Parathyroid adenoma (tissue), 2 donors: ENCODE measurements at regions not wholly inside any gene's neighbourhood (a gene's known extent, or its start where the extent isn't known, plus 50 kb on each side); places are given as distances from the start of the nearest gene placed in this dataset.

Experiments
- H2AFZ ChIP-seq: fragments of 300-600 bp; sonication (generic); one replicate; pipeline ENCODE4 v1.7.0; 2017; ENCODE audit warnings: antibody characterized with exemption, mild to moderate bottlenecking
- H3K27ac ChIP-seq: fragments of 300-600 bp; sonication (generic); one replicate; pipeline ENCODE4 v1.7.0; 2017
- H3K27me3 ChIP-seq: fragments of 300-600 bp; sonication (generic); one replicate; pipeline ENCODE4 v1.7.0; 2017; ENCODE audit warnings: low read length; ENCODE audit not compliant: control insufficient read depth, insufficient read depth
- H3K36me3 ChIP-seq: fragments of 300-600 bp; sonication (generic); one replicate; pipeline ENCODE4 v1.7.0; 2017; ENCODE audit warnings: low read length; ENCODE audit not compliant: control insufficient read depth, insufficient read depth
- H3K4me1 ChIP-seq: fragments of 300-600 bp; sonication (generic); one replicate; pipeline ENCODE4 v1.7.0; 2017; ENCODE audit warnings: control low read depth
- H3K4me2 ChIP-seq: fragments of 300-600 bp; sonication (generic); one replicate; pipeline ENCODE4 v1.7.0; 2017; ENCODE audit warnings: low read length
- H3K4me3 ChIP-seq: fragments of 300-600 bp; sonication (generic); one replicate; pipeline ENCODE4 v1.7.0; 2017; ENCODE audit warnings: low read depth, low read length
- H3K79me2 ChIP-seq: fragments of 300-600 bp; sonication (generic); one replicate; pipeline ENCODE4 v1.7.0; 2017; ENCODE audit warnings: control low read depth
- H3K9ac ChIP-seq: fragments of 300-600 bp; sonication (generic); one replicate; pipeline ENCODE4 v1.7.0; 2017; ENCODE audit warnings: mild to moderate bottlenecking
- H3K9me3 ChIP-seq: fragments of 300-600 bp; sonication (generic); one replicate; pipeline ENCODE4 v1.7.0; 2017; ENCODE audit warnings: low read length; ENCODE audit not compliant: control insufficient read depth
- CTCF ChIP-seq: fragments of 300-600 bp; sonication (generic); IDR thresholded peaks from one replicate; pipeline ENCODE4 v1.7.0; 2017; ENCODE audit warnings: antibody characterized with exemption, mild to moderate bottlenecking
- donor health status: primary hyperparathyroidism.

- H3K36me3 ChIP-seq = no peaks in the 10 kb centered on the region
- TF ChIP-seq CTCF = no peak
These were observed 358.9 kb downstream of the CTTN start for GRCh38 chr11:70757241-70757640.

DNA sequence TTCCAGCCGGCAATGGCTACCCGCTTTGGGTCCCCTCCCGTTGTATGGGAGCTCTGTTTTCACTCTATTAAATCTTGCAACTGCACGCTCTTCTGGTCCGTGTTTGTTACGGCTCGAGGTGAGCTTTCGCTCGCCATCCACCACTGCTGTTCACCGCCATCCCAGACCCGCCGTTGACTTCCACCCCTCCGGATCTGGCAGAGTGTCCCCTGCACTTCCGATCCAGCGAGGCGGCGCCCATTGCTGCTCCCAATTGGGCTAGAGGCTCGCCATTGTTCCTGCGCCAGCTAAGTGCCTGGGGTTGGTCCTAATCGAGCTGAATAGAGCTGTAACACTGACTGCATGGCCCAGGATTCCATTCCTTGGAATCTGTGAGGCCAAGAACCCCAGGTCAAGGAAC, 359.9 kb downstream of the CTTN start:
- no peak for TF ChIP-seq CTCF
- no peak overlapping the region for H3K4me2 ChIP-seq
- no peak overlapping the region for H3K9ac ChIP-seq
- no peaks in the 10 kb centered on the region for H3K27me3 ChIP-seq
- H3K36me3 ChIP-seq = no peaks in the 10 kb centered on the region
- no peak overlapping the region for H3K27ac ChIP-seq
- no peak overlapping the region for H2AFZ ChIP-seq
- H3K4me1 ChIP-seq = no peaks in the 10 kb centered on the region
- no peaks in the 10 kb centered on the region for H3K9me3 ChIP-seq
- H3K79me2 ChIP-seq = no peaks in the 10 kb centered on the region
- H3K4me3 ChIP-seq = no peak overlapping the region

More at GRCh38 chr11:70757241-70757640, 358.9 kb downstream of the CTTN start:
- Histone ChIP-seq H3K79me2 (no peaks in the 10 kb centered on the region), H3K4me1 (no peaks in the 10 kb centered on the region), H3K9me3 (no peaks in the 10 kb centered on the region), H3K4me3 (no peak overlapping the region), H3K27me3 (no peaks in the 10 kb centered on the region), H3K4me2 (no peak overlapping the region), H3K27ac (no peak overlapping the region), H2AFZ (no peak overlapping the region), H3K9ac (no peak overlapping the region)

DNA sequence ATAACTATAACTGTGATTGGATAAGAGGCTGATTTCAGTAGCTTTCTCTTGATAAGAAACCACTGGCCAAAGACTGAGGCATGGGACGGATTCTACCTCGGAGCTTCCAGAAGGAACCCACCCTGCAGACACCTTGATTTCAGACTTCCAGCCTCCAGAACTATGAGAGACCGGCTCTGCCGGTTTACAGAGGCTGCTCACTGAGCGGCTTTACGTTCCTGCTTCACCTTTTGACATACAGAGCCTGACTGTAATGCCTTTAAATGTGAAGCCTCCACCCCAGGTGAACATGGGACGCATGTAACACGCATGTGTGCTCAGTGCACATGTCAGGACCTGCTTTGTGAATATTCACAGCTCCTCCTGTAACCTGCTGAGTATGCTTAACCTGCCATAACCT, 361.5 kb downstream of the CTTN start:
- Histone ChIP-seq H3K27ac (no peak overlapping the region), H3K9ac (no peak overlapping the region), H2AFZ (no peak overlapping the region), H3K27me3 (no peaks in the 10 kb centered on the region), H3K79me2 (no peaks in the 10 kb centered on the region), H3K9me3 (no peaks in the 10 kb centered on the region), H3K4me1 (no peaks in the 10 kb centered on the region), H3K36me3 (no peaks in the 10 kb centered on the region), H3K4me2 (no peak overlapping the region), H3K4me3 (no peak overlapping the region)
- TF ChIP-seq CTCF = no peak

DNA sequence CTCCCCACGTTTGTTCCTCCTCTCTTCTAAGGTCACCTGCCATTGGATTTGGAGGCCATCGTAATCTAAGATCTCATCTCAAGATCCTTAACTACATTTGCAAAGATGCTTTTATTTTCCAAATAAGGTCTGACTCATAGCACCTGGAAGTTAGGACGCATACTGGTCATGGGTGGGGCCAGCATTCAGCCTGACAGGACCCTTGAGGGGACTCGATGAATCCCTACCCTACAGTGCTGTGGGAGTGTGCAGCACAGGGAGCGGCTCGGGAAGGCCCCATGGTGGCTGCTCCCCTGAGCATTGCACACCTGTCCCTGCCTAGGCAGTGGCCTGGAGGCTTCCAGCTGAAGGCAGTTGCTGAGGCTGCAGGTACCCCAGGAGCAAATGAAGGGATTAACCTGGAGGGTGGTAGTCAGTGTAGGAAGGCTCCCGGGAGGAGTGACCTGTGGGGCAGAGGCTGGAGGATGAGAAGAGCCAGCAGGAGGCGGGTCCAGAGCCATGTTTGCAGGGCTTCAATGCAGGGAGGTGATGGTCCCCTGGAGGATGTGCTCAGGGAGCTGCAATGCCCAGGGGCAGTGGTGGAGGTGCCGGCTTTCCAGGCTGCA, 362.2 kb downstream of the CTTN start:
- Histone ChIP-seq H3K9ac (no peak overlapping the region), H3K4me1 (no peaks in the 10 kb centered on the region), H3K9me3 (no peaks in the 10 kb centered on the region), H2AFZ (no peak overlapping the region), H3K79me2 (no peaks in the 10 kb centered on the region), H3K27me3 (no peaks in the 10 kb centered on the region), H3K4me3 (no peak overlapping the region), H3K4me2 (no peak overlapping the region), H3K36me3 (no peaks in the 10 kb centered on the region), H3K27ac (no peak overlapping the region)
- no peak for TF ChIP-seq CTCF
